ENCODE measurements at regions not wholly inside any gene's neighbourhood (a gene's known extent, or its start where the extent isn't known, plus 50 kb on each side); places are given as distances from the start of the nearest gene placed in this dataset.

GRCh38 chr4:101451086-101451485, 103.8 kb upstream of the PPP3CA start:
- no peak for TF ChIP-seq CTCF (IDR thresholded peaks at IDR 0.05)
- TF ChIP-seq ZFX (IDR thresholded peaks at IDR 0.05; ENCODE audit: borderline replicate concordance), result no peak
